ENCODE measurements at regions not wholly inside any gene's neighbourhood (a gene's known extent, or its start where the extent isn't known, plus 50 kb on each side); places are given as distances from the start of the nearest gene placed in this dataset.

DNA sequence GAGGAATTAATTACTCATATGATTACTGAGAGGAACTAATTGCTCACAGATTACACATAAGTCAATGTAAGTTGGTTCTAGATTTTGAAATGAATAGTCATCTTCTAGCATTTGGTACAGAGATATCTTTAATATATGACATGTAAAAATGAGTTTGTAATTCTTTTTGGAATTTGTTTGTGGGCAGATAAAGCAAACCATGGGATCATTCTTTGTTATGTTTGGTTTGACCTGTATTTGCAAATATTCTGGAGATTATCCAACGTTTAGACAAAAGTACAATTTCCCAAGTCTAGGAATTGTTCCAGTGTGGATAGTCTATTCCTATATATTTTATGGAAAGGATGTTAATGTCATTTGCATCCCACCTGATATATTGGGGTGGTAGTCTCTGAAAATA lies 309.6 kb upstream of the EDNRB start:
- no peak for DNase-seq (ENCODE audit: low read depth)

DNA sequence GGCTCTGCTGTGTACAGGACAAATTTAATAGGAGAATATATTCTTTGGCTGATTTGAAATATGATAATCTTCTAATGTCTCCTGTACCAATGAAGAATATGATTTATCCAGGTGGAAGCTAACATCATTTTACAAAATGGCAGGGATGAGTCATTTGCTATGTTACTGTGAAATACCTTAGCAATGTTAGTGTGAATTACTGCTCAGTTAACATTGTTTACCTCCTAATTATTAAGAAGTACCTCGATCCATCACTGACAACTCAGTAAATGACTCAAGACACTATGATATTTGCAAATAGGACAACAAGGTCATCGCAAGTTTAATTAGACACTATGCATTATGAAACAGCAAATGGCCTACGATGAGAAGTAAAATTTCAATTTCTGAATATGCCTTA lies 309.1 kb upstream of the EDNRB start:
- DNase-seq (ENCODE audit: low read depth): no peak

DNA sequence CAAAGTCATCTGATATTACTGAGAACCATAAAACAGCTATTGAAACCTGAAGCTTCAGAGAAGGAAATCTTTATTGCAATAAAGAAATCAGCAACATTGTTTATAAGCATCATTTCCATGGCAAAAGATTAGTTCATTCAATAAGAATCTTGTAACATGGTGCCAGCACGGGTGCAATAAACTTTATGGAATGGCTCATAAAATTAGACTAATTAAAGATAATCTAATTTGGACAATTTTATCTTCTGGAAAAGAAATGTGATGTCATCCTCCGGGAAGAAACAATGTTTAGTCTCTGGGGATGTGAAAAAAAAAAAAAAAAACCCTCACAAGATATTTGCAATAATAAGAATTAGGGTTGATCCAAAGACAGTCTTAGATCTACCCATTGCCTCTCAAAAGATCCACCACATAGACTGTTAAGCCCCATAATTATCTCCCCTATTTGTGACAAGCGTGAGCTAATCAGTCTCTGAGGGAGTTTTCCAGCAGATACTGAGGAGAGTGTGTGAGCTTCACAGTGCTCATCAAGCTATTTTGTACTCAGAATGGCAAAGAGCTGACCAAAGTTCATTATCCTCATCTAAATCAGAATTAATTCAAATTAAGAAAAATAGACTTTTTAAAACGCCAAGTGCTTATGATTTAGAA lies 297.0 kb upstream of the EDNRB start:
- DNase-seq (ENCODE audit: low read depth): no peak

DNA sequence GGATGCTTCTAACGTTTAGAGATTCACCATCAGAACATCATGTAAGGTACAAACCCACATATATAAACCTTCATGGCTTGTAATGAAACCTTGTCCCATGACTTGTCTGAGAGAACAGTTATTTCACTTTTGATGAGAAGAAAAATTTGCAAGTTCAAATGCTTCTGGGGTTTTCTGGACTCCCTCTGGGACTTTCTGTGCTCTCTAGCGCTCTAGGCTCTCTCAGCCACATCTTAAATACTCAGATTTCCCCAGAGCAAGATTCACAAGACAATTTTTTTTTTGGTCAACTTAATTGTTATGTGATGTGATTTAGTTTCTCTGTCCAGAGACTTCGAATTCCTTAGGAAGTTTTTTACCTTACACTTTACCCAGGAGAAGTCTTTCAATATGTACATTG lies 282.8 kb upstream of the EDNRB start:
- DNase-seq (ENCODE audit: low read depth): no peak

DNA sequence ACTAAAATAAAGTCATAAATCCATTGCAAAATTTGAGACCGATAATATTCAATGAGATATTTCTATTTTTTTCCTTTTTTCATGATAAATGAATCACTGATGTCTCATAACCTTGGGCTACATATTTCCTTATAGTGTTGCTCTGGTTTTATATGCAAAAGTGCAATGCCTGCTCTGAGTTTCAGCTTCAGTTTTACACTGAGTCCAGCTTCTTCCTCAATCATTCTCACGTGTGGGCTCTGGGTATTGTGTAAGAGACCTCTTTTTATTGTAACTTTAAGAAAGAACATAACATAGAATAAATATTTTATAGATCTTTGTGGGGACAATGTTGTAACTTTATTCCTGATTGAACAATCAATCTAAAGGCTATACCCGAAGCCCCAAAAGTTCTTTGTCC lies 280.2 kb upstream of the EDNRB start:
- no peak for DNase-seq (ENCODE audit: low read depth)

DNA sequence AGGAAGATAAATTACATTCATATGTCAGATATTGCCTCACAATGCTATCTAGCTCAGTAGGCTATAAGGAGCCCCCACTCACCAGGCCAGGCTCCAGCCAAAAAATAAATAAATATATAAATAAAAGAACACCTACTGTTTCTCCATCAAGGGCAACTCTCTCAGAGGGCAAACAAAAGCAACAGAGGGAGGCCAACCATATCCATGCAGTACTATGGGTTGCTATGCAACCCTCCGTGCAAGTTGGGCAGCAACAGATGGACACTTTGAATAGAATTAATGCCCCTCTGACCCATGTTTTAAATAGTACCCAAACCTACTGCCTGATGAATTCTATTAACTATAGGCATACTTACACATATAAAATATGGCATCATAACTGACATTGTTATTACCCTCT lies 279.8 kb upstream of the EDNRB start:
- no peak for DNase-seq (ENCODE audit: low read depth)

DNA sequence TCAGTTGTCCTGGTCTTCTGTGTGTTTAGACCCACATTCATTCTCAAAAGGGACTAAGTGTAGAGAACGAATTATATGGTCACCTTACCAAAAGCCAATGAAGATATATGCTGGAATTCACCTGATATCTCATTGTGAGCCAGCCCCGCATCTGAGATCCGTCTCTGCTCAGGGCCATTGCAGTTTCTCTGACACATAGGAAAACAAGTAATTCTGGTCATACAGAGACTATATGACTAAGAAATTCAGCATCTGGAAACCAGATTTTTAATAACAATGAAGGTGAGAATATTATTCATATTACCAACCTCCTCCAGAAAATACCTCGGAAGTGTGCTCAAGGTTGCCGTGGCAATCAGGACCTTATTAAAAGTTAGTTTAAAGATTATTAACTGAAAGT lies 278.6 kb upstream of the EDNRB start:
- DNase-seq (ENCODE audit: low read depth): no peak

DNA sequence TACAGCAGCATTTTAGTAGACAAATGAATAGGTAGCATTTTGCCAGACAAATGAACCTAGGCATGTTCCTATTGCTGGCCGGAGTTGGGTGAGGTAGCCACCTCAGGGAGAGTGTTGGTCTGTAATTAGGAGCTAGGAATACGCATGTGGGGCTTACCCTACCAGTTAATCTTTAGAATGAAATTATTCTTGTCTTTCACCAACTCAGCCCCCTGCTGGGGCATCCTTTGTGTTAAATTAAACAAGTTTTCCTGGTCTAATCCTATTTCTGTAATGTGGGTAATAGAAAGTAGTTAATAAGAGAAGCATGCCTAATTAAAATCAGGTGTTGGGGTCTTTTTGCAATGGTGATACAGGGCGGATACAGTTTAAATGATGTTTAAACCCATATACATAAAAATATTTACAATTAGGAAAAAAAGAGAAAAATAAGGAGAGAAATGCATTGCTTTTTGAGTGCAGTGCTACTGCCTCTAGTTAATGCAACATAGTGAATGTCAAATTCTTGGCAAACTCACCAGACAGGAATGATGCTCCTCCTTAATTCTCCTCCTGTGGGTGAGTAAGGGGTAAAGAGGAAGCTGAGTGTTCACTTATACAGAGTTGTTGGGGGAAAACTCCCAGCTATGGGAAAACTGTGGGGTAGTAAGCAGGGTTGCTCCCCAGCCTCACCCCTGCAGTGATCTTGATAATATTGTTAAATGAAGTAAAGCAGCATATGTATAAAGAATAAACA lies 276.4 kb upstream of the EDNRB start:
- no peak for DNase-seq (ENCODE audit: low read depth)

DNA sequence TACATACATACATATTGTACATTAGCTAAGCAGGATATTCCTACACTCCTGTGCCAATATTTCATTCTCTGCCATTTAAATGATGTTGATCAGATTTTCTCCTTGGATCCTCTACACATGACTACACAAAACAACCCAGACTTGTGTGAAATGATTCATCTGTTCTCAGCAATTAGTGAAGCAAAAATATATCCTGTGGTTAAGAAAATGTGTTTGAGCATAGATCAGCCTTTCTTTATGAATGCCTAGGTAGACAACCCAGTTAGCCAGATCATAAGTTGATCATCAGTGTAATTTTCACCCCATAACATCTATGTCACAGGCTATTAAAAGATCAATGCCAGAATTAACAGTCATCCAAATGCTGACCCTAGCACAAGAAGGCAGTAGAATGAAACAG lies 275.2 kb upstream of the EDNRB start:
- DNase-seq (ENCODE audit: low read depth): no peak

DNA sequence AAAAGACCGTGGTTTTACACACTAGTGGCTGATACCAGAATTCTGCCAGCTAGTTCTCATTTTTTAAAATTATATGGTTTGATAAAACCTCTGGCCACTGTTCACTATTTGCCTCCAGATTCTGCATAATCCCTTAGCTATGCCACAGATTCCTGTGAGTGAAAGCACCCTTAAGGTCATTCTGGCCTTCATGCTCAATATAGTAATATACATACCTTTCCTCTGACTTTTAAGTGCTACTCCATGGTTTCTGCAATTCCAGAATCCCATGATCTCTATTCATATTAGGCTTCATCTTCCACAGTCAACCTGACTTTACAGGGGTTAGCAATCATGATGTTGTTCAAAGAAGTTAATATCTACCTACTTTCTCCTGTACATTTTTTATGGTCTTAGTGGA lies 274.1 kb upstream of the EDNRB start:
- no peak for DNase-seq (ENCODE audit: low read depth)

DNA sequence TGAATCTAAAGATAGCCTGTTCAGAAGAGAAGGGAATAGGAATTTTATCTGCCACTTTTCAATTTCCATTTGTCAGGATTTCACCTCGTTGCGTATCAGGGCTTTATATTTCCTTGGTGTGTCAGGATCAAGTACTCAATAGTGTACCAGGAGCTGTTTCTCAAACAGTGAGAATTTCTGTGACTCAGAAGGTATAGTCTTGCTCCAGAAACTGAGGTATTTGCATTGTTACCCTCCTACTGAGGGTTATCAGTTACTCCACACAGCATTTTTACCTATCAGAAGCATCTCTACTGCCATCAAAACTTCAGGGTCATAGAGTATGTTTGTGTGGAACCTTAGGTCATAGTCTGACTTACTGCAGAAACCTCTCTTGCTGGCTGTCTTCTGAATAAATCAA lies 271.7 kb upstream of the EDNRB start:
- no peak for DNase-seq (ENCODE audit: low read depth)

DNA sequence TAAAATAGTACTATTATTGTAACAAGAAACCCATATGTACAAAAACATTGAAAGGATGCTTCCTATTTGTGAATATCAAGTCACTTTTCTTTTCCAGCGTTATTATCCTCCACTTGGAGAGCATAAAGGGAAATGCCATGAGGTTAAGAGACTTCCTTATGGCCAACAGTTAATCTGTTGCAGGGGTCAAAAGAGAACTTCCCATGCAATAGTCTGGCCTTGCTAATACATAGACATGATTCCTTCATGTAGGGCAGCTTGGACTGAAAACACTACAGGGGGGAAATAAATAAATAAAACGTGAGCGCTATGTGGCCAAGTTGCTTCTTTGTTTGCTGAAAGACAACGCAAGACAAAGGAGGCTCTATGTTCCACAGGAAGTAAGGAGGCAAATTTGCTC lies 269.1 kb upstream of the EDNRB start:
- no peak for DNase-seq (ENCODE audit: low read depth)

DNA sequence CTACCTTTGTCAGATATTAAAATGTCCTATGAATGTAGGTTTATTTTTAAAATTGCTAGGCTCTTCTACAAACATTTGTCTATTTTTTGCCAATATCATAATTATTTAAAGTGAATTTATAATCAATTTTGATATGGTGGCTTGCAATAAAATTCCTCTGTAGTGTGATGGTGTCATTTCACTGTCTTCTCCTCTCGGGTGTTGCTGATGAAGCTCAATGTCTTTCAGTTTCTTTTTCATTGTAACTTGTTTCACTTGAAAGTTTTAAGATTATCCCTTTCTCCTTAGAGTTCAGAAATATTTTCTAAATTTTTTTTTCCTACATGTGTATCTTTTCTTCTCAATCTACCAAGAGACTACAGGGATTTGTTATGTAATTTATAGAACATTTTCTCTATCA lies 267.1 kb upstream of the EDNRB start:
- DNase-seq (ENCODE audit: low read depth): no peak

DNA sequence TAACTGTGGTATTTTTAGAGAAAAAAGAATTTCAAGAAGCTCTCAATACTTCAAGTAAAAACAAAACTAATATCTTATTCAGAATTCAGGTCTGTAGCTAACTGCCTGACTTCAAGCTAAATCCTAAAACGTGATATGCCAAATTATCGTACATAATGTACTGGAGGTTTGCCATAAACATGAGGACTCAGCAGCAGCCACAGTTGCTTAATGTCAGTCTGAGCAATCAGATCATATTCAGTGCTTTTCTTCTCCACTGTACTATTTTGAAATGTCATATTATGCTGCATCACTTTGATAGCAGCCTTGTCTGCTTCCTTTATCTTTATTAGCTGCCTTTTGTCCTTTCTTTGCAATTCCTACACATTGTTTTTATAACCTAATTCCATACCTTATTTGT lies 265.1 kb upstream of the EDNRB start:
- DNase-seq (ENCODE audit: low read depth): no peak

DNA sequence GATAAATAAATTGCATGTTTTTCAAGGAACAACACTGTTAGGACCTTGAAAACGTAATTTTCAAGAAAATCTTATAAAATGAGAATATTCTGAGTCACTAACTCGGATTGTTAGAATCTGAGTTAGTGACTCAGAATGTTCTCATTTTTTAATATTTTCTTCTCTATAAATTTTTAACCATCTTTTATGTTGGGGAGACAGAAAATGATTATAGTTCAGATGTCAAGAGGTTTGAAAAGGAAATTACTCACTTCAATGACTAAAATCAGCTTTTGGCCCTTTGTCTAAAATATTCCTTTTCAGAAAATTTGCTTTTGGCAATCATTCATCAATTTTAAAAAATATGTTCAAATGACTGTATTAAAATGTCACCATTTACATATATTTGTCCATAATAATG lies 264.2 kb upstream of the EDNRB start:
- no peak for DNase-seq (ENCODE audit: low read depth)

DNA sequence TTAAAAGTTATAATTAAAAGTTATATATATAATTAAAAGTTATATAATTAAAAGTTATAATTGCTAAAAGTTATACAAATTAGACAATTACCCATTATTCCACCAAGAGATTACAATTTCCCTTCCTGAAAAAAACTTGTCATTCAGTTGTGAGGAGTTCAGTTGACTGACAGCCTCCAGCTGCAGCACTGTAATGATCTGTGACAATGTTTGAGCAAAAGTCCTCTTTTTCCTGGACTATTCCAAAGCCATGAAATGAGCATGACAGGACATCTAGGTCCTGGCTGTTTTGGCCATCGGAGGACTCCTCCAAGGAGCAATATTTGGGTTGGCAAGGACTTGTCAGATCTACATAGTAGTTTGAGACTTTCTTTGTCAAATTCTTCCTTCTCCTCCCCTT lies 258.7 kb upstream of the EDNRB start:
- DNase-seq (ENCODE audit: low read depth): no peak

DNA sequence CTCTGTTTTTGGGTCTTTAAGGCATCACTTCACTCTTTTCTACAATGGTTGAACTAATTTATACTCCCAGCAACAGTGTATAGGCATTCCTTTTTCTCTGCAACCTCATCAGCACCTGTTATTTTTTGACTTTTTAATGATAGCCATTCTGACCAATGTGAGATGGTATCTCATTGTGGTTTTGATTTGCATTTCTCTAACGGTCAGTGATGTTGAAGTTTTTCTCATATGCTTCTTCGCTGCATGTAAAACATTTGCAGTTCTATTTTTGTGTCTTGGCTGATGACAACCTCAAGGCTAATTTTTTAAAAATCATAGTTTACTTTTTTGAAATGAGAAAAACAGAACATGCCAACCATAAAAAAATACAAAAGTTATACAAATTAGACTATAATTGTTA lies 258.2 kb upstream of the EDNRB start:
- no peak for DNase-seq (ENCODE audit: low read depth)

DNA sequence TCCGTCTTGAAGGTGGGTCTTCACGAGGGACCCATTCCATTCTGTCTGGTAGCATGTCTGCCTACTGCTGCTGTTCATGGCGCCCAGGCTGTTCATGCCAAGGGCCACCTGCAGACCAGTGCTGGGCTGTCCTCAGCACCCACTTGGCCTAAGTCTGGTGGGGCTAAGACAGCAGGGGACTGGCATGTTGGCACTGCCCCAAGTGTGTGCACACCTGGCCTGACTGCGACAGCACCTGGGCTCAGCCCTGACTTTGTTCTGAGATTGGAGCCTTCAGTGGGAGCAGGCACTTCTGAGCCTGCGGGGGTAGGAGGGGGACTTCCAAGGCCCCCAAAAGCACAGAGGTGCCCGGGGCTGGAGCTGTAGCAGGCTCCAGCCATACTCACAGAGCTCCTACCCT lies 250.8 kb upstream of the EDNRB start:
- DNase-seq (ENCODE audit: low read depth): no peak

DNA sequence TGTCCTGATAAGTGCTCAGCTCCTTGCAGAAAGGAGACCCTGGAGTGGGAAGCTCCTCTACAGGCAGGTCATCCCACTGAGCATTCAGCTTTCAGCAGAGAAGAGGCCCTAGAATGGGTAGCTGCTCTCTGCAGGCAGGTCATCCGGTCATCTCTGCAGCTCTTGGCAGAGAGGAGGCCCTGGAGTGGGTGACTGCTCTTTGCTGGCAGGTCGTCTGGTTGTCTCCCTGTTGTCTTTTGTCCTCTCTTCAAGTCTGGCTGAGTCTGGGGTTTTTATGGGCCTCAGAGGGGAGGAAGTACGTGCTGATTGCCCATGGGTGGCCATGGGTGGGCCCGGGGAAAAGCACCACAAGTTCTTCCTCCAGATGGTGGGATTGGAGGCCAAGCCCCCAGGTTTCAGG lies 250.3 kb upstream of the EDNRB start:
- DNase-seq (ENCODE audit: low read depth): no peak

DNA sequence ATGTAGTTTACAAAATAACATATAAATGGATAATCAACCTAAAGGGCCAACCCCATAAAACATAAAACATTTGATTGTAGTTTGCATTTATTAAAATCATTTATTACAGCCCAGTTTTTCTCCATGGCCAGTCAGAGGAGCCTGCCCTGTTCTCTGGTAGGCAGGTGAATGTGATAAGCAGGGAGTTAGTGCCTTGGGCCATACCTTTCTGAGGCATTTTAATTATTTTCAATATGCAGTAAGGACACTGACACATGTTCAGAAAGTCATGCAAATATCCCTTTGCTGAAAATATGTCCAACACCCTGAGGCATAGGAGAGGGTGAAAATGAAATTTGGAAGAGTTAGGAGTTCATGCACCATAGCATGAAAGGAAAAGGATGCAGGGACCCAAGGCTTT lies 242.6 kb upstream of the EDNRB start:
- DNase-seq (ENCODE audit: low read depth): no peak

DNA sequence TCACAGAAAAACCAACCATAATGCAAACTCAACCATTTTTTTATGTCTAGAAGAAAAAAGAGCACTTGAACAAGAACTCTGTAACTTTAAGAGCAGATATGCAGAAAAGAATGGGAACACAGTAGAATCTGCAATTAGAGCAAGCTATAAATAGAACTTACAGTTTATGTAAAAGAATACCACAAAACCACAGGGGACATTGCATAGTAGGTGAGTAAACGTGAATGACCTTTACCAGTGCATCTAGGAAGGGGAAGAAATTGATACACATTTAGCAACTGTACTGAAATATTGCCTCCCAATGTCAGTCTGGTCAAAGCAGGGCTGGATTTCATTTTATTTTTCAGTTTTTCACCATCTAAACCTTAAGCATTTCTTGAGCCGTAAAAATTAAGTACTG lies 242.2 kb upstream of the EDNRB start:
- DNase-seq (ENCODE audit: low read depth): no peak

DNA sequence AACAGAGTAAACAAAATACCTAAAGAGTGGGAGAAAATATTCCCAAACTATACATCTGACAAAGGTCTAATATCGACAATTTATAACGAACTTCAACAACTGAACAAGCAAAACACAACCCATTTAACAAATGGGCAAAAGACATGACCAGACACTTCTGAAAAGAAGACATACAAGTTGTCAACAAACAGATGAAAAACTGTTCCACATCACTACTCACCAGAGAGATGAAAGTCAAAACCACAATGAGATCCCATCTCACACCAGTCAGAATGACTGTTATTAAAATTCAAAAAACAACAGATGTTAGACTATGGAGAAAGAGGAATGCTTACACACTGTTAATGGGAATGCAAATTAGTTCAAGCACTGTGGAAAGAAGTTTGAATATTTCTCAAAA lies 233.8 kb upstream of the EDNRB start:
- DNase-seq (ENCODE audit: low read depth): no peak

DNA sequence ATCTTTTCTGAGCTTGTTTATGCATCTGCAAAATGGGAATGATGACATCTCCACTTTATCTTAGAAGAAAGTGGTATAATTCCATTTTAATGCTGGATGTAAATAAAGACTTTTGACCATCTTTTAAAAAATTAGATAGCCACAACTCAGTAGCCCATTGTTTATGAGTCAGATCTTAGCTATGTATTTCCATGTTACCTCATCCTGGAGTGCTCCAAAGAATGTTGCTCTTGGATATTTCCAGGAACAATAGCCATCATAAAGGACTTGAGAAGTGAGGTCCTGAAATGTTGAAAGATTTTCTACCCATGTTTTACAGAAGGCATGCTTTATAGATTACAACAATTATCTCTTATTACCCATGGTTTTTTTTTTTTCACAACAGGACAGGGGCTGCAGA lies 229.3 kb upstream of the EDNRB start:
- DNase-seq (ENCODE audit: low read depth): no peak

DNA sequence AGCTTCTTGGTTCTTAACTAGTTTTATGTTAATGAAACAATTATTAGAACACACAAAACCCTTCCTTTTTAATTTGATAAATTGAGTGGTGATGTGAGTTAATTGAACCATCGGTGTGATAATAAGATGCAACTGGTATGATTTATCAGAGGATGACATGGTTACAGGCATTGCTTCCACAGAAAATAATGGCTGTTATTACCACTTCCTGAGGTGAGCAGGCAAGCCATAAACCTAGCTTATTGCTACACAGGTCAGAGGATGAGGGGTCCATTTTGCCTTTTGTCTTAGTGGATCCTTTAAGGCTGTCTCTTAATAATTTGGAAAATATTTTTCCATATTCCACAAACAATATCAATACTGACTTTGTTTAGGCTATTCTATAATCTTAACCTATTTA lies 226.6 kb upstream of the EDNRB start:
- DNase-seq (ENCODE audit: low read depth): no peak
